Right cardiac atrium (tissue), 5 donors: ENCODE measurements at regions not wholly inside any gene's neighbourhood (a gene's known extent, or its start where the extent isn't known, plus 50 kb on each side); places are given as distances from the start of the nearest gene placed in this dataset.

ENCODE experiments used
- ATAC-seq, 2 donors: fragments of 200-7000 bp; cut with Tn5 transposase; one replicate each; pipeline versions ENCODE4 v1.8.0 to v1.9.1; 2020; ENCODE audit warnings: moderate library complexity in 2 of 2, mild to moderate bottlenecking in 1 of 2
- DNase-seq, 3 donors: peaks; one replicate each; pipeline ENCODE4 v3.0.0-alpha.2; 2020
- H3K27ac ChIP-seq: one replicate; pipeline ENCODE4 v1.5.1; 2013; ENCODE audit warnings: mild to moderate bottlenecking, low read length, control low read depth, moderate library complexity
- H3K27me3 ChIP-seq: one replicate; pipeline ENCODE4 v1.6.1; 2013; ENCODE audit not compliant: control insufficient read depth, insufficient read depth
- H3K4me1 ChIP-seq: one replicate; pipeline ENCODE4 v1.6.1; 2013; ENCODE audit warnings: low read length; ENCODE audit not compliant: control insufficient read depth, insufficient read depth
- H3K4me3 ChIP-seq: one replicate; pipeline ENCODE4 v1.5.1; 2013; ENCODE audit warnings: low read length, control low read depth
- H3K9me3 ChIP-seq: one replicate; pipeline ENCODE4 v1.6.1; 2013; ENCODE audit warnings: low read length; ENCODE audit not compliant: control insufficient read depth
- WGBS: extraction: QIAGEN DNeasy Blood & Tissue Kit; methylation state at CpG from one replicate; pipeline ENCODE4 v1.1.7; 2013; 5-methylcytosine and 5-hydroxymethylcytosine counted together
- intact Hi-C, 4 donors: fragments of 100-400 bp; cut with DNase I; formaldehyde crosslinking; loops; one replicate each; pipeline versions ENCODE4 v1.11.0 to v1.14.0; 2022 to 2023
- donor health status: healthy with polysubstance abuse.
- donor health status: DM: no; HTN: yes; CAD: no.
- donor health status: DM: no; HTN: no; CAD: no.
- donor health status: DM: no; HTN: yes; CAD: no; lungs with severe emphysema.
- donor health status: DM: yes; HTN: yes; CAD: no.

DNA sequence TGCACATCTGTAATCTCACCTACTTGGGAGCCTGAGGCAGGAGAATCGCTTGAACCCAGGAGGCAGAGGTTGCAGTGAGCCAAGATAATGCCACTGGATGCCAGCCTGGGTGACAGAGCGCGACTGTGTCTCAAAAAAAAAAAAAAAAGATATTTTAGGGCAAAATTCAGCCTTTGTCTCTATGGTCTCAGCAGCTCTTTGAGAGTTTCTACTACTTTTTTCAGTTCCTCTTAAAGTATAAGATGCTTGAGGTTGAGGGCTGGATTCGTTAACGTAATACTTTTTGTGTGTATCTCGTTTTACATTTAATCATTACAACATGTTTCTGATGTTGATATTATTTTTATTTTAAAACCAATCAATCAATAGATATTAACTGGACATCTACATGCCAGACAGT, 381.2 kb upstream of the TBL1XR1 start:
- ATAC-seq (no peak), DNase-seq (no peak)
- Histone ChIP-seq H3K27me3 (no peaks in the 10 kb centered on the region), H3K4me3 (no peak overlapping the region), H3K27ac (no peak overlapping the region), H3K9me3 (no peaks in the 10 kb centered on the region), H3K4me1 (peaks cover 3% of the 10 kb centered on the region)
- WGBS, result 82% methylated on average over 6 of the region's 6 CpGs
- intact Hi-C loops, result no loop called here

DNA sequence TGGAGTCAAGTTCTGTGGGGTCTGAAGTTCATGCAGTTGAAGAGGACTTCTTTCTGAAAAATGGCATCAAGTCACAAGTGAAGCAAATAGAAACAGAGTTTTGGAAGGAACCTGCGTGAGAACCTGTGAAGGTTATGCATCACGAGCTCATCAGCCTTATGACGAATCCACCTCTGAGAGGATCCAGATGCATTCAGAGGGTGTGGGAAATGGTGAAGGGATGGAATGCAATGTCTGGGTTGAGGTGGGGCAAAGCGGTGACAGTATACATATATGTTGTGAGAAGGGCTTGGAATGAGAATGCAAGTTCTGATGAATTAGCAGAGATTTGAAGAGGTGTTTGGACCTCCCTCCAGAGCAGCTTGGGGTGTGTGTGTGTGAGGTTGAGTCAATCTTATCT, 382.1 kb upstream of the TBL1XR1 start:
- Histone ChIP-seq H3K4me3 (no peak overlapping the region), H3K4me1 (no peaks in the 10 kb centered on the region), H3K9me3 (no peaks in the 10 kb centered on the region), H3K27ac (no peak overlapping the region), H3K27me3 (no peaks in the 10 kb centered on the region)
- DNase-seq, result no peak
- WGBS, result 97% methylated on average over 4 of the region's 4 CpGs
- no peak for ATAC-seq
- intact Hi-C loops, result no loop called here

DNA sequence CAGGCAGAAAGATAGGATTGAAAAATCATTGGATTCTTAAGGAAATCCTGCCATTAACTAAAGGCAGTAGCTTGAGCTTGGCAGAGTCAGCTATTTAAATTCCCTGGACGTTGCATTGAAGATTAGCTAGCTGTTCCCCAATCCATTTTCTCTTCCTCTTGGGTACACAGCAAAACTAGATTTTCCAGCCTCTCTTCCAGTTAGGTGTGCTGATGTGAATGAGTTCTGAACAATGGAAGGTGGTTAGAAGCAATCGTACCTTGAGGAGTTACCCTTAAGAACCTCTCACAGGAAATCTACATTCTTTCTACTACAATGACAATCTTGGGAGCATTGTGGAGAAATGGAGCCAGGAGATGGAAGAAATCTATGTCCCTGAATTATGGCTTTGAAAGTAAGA, 383.2 kb upstream of the TBL1XR1 start:
- Histone ChIP-seq H3K9me3 (no peaks in the 10 kb centered on the region), H3K4me3 (no peak overlapping the region), H3K4me1 (no peaks in the 10 kb centered on the region), H3K27me3 (no peaks in the 10 kb centered on the region), H3K27ac (no peak overlapping the region)
- ATAC-seq (no peak), DNase-seq (no peak)
- WGBS, result 48% methylated on average over 2 of the region's 2 CpGs
- intact Hi-C loops, result no loop called here

DNA sequence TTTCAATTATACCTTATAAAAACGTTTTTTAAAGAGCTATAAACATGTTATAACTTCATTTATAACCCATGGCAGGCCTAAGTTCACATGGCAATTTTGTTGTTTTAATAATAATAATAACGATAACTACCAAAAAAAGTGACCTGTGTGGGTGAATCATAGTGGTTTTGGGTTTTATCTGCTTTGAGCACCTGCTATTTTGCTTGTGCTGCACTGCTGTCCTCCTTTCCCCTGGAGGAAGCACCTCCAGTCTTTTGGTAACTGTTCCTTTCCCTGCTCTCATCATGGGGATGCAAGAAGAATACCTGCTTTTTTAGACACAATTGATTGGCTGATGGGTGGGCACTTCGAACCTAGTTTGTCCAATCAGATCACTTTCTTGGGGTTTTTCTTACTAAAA, 388.0 kb upstream of the TBL1XR1 start:
- H3K4me1 ChIP-seq, result no peaks in the 10 kb centered on the region
- ATAC-seq (no peak), DNase-seq (no peak)
- intact Hi-C loops, result no loop called here
- no peak overlapping the region for H3K4me3 ChIP-seq
- H3K9me3 ChIP-seq, result no peaks in the 10 kb centered on the region
- no peaks in the 10 kb centered on the region for H3K27me3 ChIP-seq
- 42% methylated on average over 3 of the region's 3 CpGs for WGBS
- H3K27ac ChIP-seq, result no peak overlapping the region

DNA sequence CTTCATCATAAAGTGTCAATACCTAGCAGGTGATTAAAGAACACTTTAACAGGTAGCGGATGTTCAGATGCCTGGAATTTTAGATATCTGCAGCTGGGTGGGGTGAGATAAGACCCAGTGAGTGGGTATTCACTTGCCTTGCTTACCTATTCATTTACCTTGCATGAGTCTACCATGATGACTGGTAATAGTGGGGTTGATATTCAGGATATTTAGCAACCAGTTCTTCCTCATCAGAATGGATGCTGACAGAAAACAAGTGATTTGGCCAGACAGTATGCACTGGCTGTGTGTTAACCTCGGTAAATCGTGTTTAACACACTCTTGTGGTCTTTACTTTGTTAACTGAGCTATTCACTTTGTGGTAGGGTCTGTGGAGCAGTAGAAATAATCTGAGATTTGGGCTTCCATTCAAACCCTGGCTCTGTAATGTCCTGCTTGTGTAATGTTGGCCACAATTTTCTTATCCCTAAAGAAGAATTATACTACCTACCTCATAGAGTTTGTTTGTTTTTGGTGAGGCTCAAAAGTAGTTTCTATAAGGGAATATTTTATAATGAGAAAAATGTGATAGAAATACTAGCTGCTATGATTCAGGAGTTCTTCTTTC, 391.9 kb upstream of the TBL1XR1 start:
- intact Hi-C loops, result no loop called here
- Histone ChIP-seq H3K27ac (no peak overlapping the region), H3K9me3 (no peaks in the 10 kb centered on the region), H3K4me3 (no peak overlapping the region), H3K27me3 (no peaks in the 10 kb centered on the region), H3K4me1 (no peaks in the 10 kb centered on the region)
- WGBS, result 79% methylated on average over 3 of the region's 3 CpGs
- no peak for DNase-seq
- ATAC-seq, result no peak

DNA sequence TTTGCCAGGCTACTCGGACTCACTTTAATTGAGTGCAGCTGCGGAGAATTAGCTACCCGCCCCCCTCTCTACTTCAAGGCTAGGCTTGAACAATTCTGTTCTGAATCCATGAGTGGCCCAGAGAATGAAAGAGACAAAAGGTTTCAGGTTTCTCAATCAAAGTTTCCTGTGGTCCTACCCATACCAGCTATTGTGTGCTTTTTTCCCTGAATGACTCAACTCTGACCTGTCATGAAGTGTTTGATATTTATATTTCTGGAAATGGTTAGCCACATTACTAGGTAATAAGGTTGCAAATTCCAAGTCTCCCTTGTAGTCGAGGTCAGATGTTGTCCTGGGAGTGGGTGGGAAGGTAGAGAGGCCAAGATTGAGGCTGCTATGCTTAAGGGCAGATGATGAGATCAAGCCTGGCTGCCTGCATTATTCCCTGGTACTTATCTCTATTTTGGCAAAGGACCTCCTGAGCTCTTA, 392.7 kb upstream of the TBL1XR1 start:
- DNase-seq, result peak in 1 of 3 donors; percentile 23
- no peak overlapping the region for H3K27ac ChIP-seq

DNA sequence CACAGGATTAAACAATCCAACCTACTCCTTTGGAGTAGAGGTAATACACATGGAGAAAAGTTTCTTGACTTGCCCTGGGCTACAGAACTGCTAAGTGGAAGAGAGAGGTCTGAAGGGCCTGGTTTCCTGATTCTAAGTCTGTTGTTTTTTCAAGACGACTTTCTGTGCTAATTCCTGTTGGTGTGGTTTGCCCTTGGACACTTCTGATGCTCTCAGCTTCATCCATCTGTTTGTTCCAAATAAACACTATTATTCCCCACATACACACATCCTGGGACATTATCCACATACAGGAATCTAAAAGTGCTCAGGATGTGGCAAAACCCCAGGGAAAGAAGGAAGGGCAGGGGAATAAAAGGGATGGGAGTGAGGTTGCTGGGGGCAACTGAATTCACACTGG, 393.5 kb upstream of the TBL1XR1 start:
- Histone ChIP-seq H3K27ac (no peak overlapping the region), H3K9me3 (no peaks in the 10 kb centered on the region), H3K27me3 (no peaks in the 10 kb centered on the region), H3K4me3 (no peak overlapping the region), H3K4me1 (no peaks in the 10 kb centered on the region)
- no peak for DNase-seq
- intact Hi-C loops, result no loop called here
- ATAC-seq, result no peak
- WGBS, result 62% methylated on average over 1 of the region's 1 CpG

More for the DNA sequence above, 392.7 kb upstream of the TBL1XR1 start:
- Histone ChIP-seq H3K4me3 (no peak overlapping the region), H3K27me3 (no peaks in the 10 kb centered on the region), H3K9me3 (no peaks in the 10 kb centered on the region), H3K4me1 (no peaks in the 10 kb centered on the region)
- WGBS, result 64% methylated on average over 4 of the region's 4 CpGs
- intact Hi-C loops, result no loop called here
- ATAC-seq, result peak; percentile 11 to 74

DNA sequence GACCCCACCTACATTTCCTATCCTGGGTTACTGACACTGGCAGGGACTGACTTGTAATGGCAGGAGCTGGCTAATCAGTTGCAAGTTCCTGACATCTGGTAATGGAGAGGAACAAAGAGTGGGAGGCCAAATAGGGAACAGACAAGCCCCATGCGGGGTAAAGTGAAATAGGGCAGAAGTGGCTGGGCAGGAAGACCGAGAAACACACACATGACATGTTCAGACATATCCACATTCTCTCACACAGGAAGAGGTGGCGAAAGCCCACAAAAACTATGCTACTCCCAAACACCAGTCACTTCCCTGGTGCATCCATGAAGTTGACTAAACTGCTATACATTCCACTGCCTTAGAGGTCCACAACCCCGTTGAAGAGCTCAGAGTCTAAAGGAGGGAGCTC, 394.1 kb upstream of the TBL1XR1 start:
- H3K4me1 ChIP-seq, result no peaks in the 10 kb centered on the region
- no peaks in the 10 kb centered on the region for H3K9me3 ChIP-seq
- no peaks in the 10 kb centered on the region for H3K27me3 ChIP-seq
- DNase-seq, result no peak
- WGBS, result 53% methylated on average over 4 of the region's 4 CpGs
- intact Hi-C loops, result no loop called here
- no peak overlapping the region for H3K27ac ChIP-seq
- peak; percentile 55 to 70 for ATAC-seq
- H3K4me3 ChIP-seq, result no peak overlapping the region

DNA sequence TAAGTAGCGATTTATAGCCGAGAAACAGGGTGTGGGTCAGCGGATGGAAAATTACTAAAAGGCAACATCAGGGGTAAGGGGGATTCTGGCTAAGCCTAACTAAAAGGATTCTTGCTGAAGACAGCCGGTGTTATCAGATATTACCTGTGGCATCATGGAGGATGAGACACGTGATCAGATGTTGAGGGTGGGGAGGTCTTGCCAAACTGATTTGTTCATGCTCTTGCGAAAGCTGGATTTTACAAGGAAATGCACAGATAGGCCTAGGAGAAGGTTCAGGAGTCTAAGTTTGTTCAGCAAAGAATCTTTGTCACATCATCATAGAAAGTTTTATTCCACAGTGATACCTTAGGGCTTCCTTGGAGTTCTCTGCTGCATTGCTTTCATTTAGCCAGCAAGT, 396.8 kb upstream of the TBL1XR1 start:
- H3K27ac ChIP-seq, result no peak overlapping the region
- H3K4me3 ChIP-seq, result no peak overlapping the region
- 93% methylated on average over 6 of the region's 6 CpGs for WGBS
- intact Hi-C loops, result no loop called here
- H3K4me1 ChIP-seq, result peaks cover 6% of the 10 kb centered on the region
- ATAC-seq, result no peak
- DNase-seq, result no peak
- H3K27me3 ChIP-seq, result no peaks in the 10 kb centered on the region
- H3K9me3 ChIP-seq, result no peaks in the 10 kb centered on the region

DNA sequence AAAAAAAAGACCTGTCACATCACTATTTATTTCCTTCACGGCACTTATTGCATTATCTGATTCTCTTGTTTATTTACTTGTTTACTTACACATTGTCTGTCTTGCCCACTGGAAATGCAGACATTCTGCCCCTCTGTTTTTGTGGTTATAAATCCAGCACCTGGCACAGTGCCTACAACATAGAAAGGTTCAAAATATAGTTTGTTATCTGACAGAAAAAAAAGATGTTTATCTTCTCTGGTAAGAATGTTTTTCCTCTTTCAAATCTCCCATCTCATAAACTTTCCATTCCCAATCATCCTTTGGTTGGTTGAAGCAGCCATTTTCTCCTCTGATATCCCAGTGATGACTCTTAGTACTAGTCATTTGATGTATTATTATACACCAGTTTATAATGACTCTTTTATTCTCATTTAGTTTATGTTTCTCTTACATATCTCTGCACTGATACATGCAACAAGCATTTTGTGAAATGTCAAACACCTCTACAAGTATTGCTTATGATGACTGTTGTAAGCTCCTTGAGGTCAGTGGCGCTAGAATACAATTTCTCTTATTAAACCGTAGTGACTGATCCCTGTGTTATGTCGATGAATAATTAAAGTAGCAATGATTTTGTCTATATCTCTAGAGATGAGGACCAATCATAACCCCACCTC, 398.4 kb upstream of the TBL1XR1 start:
- H3K4me3 ChIP-seq, result no peak overlapping the region
- intact Hi-C loops, result no loop called here
- DNase-seq (no peak), ATAC-seq (no peak)
- 94% methylated on average over 4 of the region's 4 CpGs for WGBS
- no peaks in the 10 kb centered on the region for H3K27me3 ChIP-seq
- no peak overlapping the region for H3K27ac ChIP-seq
- H3K9me3 ChIP-seq, result no peaks in the 10 kb centered on the region
- H3K4me1 ChIP-seq, result peaks cover 6% of the 10 kb centered on the region

DNA sequence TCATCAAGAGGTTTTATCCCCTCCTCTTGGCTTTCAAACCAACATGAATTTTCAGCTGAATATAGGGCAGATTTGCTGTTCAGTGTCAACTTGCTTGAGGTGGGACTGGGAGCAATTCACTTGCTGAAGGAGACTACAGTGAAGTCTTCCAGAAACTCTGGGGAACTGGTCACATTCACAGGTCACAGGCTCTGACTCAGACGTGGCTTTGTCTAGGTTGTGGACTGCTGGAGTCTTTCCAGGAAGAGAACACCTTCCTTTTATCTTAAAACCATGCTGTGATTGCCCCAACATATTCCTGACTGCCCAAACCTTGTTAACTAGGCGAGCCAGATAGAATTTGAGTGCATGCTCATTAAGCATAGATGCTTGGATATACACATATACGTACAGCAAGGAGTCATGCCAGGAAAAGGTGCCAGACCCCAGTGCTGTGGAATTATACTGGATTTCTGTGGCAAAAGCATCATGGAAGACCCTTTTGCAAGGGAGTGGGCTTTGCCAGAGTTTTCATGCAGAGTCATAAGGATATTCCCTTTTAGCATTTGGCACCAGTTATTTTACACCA, 399.1 kb upstream of the TBL1XR1 start:
- Histone ChIP-seq H3K27ac (no peak overlapping the region), H3K9me3 (no peaks in the 10 kb centered on the region), H3K4me1 (peaks cover 6% of the 10 kb centered on the region), H3K4me3 (no peak overlapping the region), H3K27me3 (no peaks in the 10 kb centered on the region)
- DNase-seq (no peak), ATAC-seq (no peak)
- WGBS, result 58% methylated on average over 3 of the region's 3 CpGs
- intact Hi-C loops, result no loop called here
